K562 (cell line): ENCODE measurements at regions not wholly inside any gene's neighbourhood (a gene's known extent, or its start where the extent isn't known, plus 50 kb on each side); places are given as distances from the start of the nearest gene placed in this dataset.

Experiments
- ADNP ChIP-seq: fragments of 200-800 bp; sonication (Bioruptor generic); IDR thresholded peaks from 2 replicates; pipeline ENCODE4 v1.6.1; 2016; ENCODE audit warnings: missing genetic modification characterization, missing compliant biosample characterization
- CBFB ChIP-seq: sonication (generic); formaldehyde crosslinking; IDR thresholded peaks from 2 replicates; pipeline ENCODE4 v1.4.0; 2020; ENCODE audit warnings: mild to moderate bottlenecking, missing genetic modification reagents
- ELK1 ChIP-seq: sonication (generic); formaldehyde crosslinking; IDR thresholded peaks from 2 replicates; pipeline ENCODE4 v1.8.1; 2022; ENCODE audit warnings: missing genetic modification reagents
- EWSR1 ChIP-seq: fragments of 450-650 bp; IDR thresholded peaks from 2 replicates; pipeline ENCODE4 v1.6.1; 2018; ENCODE audit warnings: borderline replicate concordance, mild to moderate bottlenecking, low read depth, moderate library complexity; ENCODE audit not compliant: partially characterized antibody
- LEF1 ChIP-seq: fragments of 450-650 bp; IDR thresholded peaks from 2 replicates; pipeline ENCODE4 v1.6.1; 2016; ENCODE audit warnings: mild to moderate bottlenecking
- ZNF274 ChIP-seq: IDR thresholded peaks from 2 replicates; pipeline ENCODE4 v1.6.1; 2011; ENCODE audit warnings: low read depth, mild to moderate bottlenecking, low read length, moderate library complexity, borderline replicate concordance
- TF ChIP-seq, protein P1 (sequence below): fragments of 250-450 bp; sonication (Bioruptor Pico); IDR thresholded peaks from 2 replicates; pipeline ENCODE4 v1.9.0; 2021; ENCODE audit warnings: mild to moderate bottlenecking, inconsistent platforms
- TF ChIP-seq, protein P2 (sequence below): fragments of 450-650 bp; IDR thresholded peaks from 2 replicates; pipeline ENCODE4 v1.7.0; 2016; ENCODE audit warnings: borderline replicate concordance
- TF ChIP-seq, protein P3 (sequence below): fragments of 250-450 bp; sonication (Bioruptor Pico); IDR thresholded peaks from 2 replicates; pipeline ENCODE4 v1.5.0; 2021

- TF ChIP-seq EWSR1 (no peak), LEF1 (no peak), CBFB (no peak), ZNF274 (no peak), ADNP (tag) (no peak), ELK1 (CRISPR knock-in tag) (no peak)
- TF ChIP-seq, protein P1, sequence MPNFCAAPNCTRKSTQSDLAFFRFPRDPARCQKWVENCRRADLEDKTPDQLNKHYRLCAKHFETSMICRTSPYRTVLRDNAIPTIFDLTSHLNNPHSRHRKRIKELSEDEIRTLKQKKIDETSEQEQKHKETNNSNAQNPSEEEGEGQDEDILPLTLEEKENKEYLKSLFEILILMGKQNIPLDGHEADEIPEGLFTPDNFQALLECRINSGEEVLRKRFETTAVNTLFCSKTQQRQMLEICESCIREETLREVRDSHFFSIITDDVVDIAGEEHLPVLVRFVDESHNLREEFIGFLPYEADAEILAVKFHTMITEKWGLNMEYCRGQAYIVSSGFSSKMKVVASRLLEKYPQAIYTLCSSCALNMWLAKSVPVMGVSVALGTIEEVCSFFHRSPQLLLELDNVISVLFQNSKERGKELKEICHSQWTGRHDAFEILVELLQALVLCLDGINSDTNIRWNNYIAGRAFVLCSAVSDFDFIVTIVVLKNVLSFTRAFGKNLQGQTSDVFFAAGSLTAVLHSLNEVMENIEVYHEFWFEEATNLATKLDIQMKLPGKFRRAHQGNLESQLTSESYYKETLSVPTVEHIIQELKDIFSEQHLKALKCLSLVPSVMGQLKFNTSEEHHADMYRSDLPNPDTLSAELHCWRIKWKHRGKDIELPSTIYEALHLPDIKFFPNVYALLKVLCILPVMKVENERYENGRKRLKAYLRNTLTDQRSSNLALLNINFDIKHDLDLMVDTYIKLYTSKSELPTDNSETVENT (CRISPR knock-in tag), result no peak
- TF ChIP-seq, protein P2, sequence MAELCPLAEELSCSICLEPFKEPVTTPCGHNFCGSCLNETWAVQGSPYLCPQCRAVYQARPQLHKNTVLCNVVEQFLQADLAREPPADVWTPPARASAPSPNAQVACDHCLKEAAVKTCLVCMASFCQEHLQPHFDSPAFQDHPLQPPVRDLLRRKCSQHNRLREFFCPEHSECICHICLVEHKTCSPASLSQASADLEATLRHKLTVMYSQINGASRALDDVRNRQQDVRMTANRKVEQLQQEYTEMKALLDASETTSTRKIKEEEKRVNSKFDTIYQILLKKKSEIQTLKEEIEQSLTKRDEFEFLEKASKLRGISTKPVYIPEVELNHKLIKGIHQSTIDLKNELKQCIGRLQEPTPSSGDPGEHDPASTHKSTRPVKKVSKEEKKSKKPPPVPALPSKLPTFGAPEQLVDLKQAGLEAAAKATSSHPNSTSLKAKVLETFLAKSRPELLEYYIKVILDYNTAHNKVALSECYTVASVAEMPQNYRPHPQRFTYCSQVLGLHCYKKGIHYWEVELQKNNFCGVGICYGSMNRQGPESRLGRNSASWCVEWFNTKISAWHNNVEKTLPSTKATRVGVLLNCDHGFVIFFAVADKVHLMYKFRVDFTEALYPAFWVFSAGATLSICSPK, result no peak
- TF ChIP-seq, protein P3, sequence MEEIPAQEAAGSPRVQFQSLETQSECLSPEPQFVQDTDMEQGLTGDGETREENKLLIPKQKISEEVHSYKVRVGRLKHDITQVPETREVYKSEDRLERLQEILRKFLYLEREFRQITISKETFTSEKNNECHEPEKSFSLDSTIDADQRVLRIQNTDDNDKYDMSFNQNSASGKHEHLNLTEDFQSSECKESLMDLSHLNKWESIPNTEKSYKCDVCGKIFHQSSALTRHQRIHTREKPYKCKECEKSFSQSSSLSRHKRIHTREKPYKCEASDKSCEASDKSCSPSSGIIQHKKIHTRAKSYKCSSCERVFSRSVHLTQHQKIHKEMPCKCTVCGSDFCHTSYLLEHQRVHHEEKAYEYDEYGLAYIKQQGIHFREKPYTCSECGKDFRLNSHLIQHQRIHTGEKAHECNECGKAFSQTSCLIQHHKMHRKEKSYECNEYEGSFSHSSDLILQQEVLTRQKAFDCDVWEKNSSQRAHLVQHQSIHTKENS (CRISPR knock-in tag), result no peak
These were observed 977.0 kb upstream of the NR2F2 start (continued) for GRCh38 chr15:95353512-95353911.
